ENCODE measurements at regions not wholly inside any gene's neighbourhood (a gene's known extent, or its start where the extent isn't known, plus 50 kb on each side); places are given as distances from the start of the nearest gene placed in this dataset.

DNA sequence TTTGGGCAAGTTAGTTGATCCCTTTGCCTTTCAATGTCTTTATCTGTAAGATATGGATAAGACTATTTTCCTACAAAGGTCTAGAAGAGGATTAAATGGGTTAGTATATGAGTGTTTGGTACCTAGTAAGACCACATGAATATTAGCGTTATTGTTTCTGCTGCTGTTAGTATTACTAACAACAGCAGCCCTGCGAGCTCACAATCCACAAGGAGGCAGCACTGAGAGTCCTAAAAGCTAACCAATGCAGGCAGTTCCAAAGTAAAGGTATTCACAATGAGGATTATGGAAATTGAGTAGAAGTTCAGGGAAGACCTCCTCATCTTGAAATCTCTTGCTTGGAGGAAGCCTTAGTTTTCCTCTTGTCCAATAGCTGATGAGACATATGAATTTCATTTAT, 248.9 kb downstream of the TDRD15 start:
- no peak for TF ChIP-seq POLR2A (IDR thresholded peaks at IDR 0.05)
- TF ChIP-seq, protein P1, sequence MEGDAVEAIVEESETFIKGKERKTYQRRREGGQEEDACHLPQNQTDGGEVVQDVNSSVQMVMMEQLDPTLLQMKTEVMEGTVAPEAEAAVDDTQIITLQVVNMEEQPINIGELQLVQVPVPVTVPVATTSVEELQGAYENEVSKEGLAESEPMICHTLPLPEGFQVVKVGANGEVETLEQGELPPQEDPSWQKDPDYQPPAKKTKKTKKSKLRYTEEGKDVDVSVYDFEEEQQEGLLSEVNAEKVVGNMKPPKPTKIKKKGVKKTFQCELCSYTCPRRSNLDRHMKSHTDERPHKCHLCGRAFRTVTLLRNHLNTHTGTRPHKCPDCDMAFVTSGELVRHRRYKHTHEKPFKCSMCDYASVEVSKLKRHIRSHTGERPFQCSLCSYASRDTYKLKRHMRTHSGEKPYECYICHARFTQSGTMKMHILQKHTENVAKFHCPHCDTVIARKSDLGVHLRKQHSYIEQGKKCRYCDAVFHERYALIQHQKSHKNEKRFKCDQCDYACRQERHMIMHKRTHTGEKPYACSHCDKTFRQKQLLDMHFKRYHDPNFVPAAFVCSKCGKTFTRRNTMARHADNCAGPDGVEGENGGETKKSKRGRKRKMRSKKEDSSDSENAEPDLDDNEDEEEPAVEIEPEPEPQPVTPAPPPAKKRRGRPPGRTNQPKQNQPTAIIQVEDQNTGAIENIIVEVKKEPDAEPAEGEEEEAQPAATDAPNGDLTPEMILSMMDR (IDR thresholded peaks at IDR 0.05 in 4 of 5, conservative IDR thresholded peaks at IDR 0.05 in 1 of 5), result no peak

Data from gastrocnemius medialis (tissue), 4 donors.